ENCODE measurements at regions not wholly inside any gene's neighbourhood (a gene's known extent, or its start where the extent isn't known, plus 50 kb on each side); places are given as distances from the start of the nearest gene placed in this dataset.

- Histone ChIP-seq H3K9me3 (no peaks in the 10 kb centered on the region), H3K27ac (no peak overlapping the region), H3K4me1 (peaks cover 13% of the 10 kb centered on the region), H3K27me3 (peaks cover 15% of the 10 kb centered on the region), H3K36me3 (no peaks in the 10 kb centered on the region), H3K4me3 (no peak overlapping the region)
- TF ChIP-seq EP300 (IDR thresholded peaks at IDR 0.05) (no peak), POLR2A (IDR thresholded peaks at IDR 0.05) (no peak), POLR2AphosphoS5 (IDR thresholded peaks at IDR 0.05) (no peak), CTCF (IDR thresholded peaks at IDR 0.05) (no peak)
- WGBS = 66% methylated on average over 18 of the region's 25 CpGs
- DNase-seq (ENCODE audit: low spot score in 2 of 2) = peak in 1 of 2 donors; percentile 71
These were observed 110.2 kb upstream of the GPC1 start for GRCh38 chr2:240325016-240326007.

- H3K9me3 ChIP-seq = no peaks in the 10 kb centered on the region
- H3K4me3 ChIP-seq = no peak overlapping the region
- WGBS = 60% methylated on average over 4 of the region's 4 CpGs
- peaks cover 10% of the 10 kb centered on the region for H3K27me3 ChIP-seq
- H3K4me1 ChIP-seq = peaks cover 6% of the 10 kb centered on the region
- no peak overlapping the region for H3K27ac ChIP-seq
- TF ChIP-seq POLR2AphosphoS5 (IDR thresholded peaks at IDR 0.05) (no peak), EP300 (IDR thresholded peaks at IDR 0.05) (no peak), CTCF (IDR thresholded peaks at IDR 0.05) (no peak), POLR2A (IDR thresholded peaks at IDR 0.05) (no peak)
- peak in 1 of 2 donors; percentile 45 for DNase-seq (ENCODE audit: low spot score in 2 of 2)
- H3K36me3 ChIP-seq = no peaks in the 10 kb centered on the region
These were observed 109.2 kb upstream of the GPC1 start for GRCh38 chr2:240326246-240326645.

- WGBS = 91% methylated on average over 9 of the region's 9 CpGs
- DNase-seq (ENCODE audit: low spot score in 2 of 2) = peak in 1 of 2 donors; percentile 52
- H3K4me1 ChIP-seq = peaks cover 6% of the 10 kb centered on the region
- H3K27me3 ChIP-seq = peaks cover 10% of the 10 kb centered on the region
- no peak overlapping the region for H3K4me3 ChIP-seq
- TF ChIP-seq POLR2A (IDR thresholded peaks at IDR 0.05) (no peak), EP300 (IDR thresholded peaks at IDR 0.05) (no peak), POLR2AphosphoS5 (IDR thresholded peaks at IDR 0.05) (no peak), CTCF (IDR thresholded peaks at IDR 0.05) (no peak)
- no peaks in the 10 kb centered on the region for H3K36me3 ChIP-seq
- H3K27ac ChIP-seq = no peak overlapping the region
- no peaks in the 10 kb centered on the region for H3K9me3 ChIP-seq
These were observed 108.6 kb upstream of the GPC1 start for GRCh38 chr2:240326886-240327285.

- no peak overlapping the region for H3K4me3 ChIP-seq
- TF ChIP-seq EP300 (IDR thresholded peaks at IDR 0.05) = no peak
- H3K27me3 ChIP-seq = peaks cover 9% of the 10 kb centered on the region
- WGBS = 96% methylated on average over 9 of the region's 10 CpGs
- H3K36me3 ChIP-seq = no peaks in the 10 kb centered on the region
- H3K4me1 ChIP-seq = peaks cover 6% of the 10 kb centered on the region
- DNase-seq (ENCODE audit: low spot score in 2 of 2) = peak in 1 of 2 donors; percentile 38
- no peaks in the 10 kb centered on the region for H3K9me3 ChIP-seq
- no peak overlapping the region for H3K27ac ChIP-seq
These were observed 107.9 kb upstream of the GPC1 start for GRCh38 chr2:240327566-240327965.

- H3K27ac ChIP-seq = no peak overlapping the region
- no peaks in the 10 kb centered on the region for H3K36me3 ChIP-seq
- H3K4me1 ChIP-seq = peaks cover 6% of the 10 kb centered on the region
- DNase-seq (ENCODE audit: low spot score in 2 of 2) = peak in 1 of 2 donors; percentile 55
- H3K9me3 ChIP-seq = no peaks in the 10 kb centered on the region
- H3K27me3 ChIP-seq = peaks cover 7% of the 10 kb centered on the region
- H3K4me3 ChIP-seq = no peak overlapping the region
- no peak for TF ChIP-seq POLR2A (IDR thresholded peaks at IDR 0.05)
- TF ChIP-seq CTCF (IDR thresholded peaks at IDR 0.05) = no peak
- no peak for TF ChIP-seq POLR2AphosphoS5 (IDR thresholded peaks at IDR 0.05)
- WGBS = 91% methylated on average over 10 of the region's 10 CpGs
These were observed 106.9 kb upstream of the GPC1 start for GRCh38 chr2:240328526-240328925.

Data from suprapubic skin (tissue), 4 donors.